K562 (cell line): ENCODE measurements at regions not wholly inside any gene's neighbourhood (a gene's known extent, or its start where the extent isn't known, plus 50 kb on each side); places are given as distances from the start of the nearest gene placed in this dataset.

ENCODE experiments used
- NRF1 ChIP-seq, 2 experiments: fragments of 450-650 bp; IDR thresholded peaks in 1 of 2; conservative IDR thresholded peaks in 1 of 2; 2 replicates each; pipeline ENCODE4 v1.6.1; 2014; ENCODE audit warnings: mild to moderate bottlenecking in 2 of 2
- SMAD3 ChIP-seq: fragments of 450-650 bp; formaldehyde crosslinking; conservative IDR thresholded peaks from 2 replicates; pipeline ENCODE4 v1.4.0; 2020; ENCODE audit warnings: mild to moderate bottlenecking
- XRCC4 ChIP-seq: IDR thresholded peaks from one replicate; pipeline ENCODE4 v1.6.1; 2011; ENCODE audit not compliant: insufficient read depth, insufficient read length; ENCODE audit errors: extremely low read depth
- TF ChIP-seq, protein P1 (sequence below), 2 experiments: IDR thresholded peaks; 2 replicates each; pipeline ENCODE4 v1.6.1; 2012; ENCODE audit warnings: improper control_type of control experiment in 2 of 2, low read depth in 2 of 2, low read length in 2 of 2, borderline replicate concordance in 1 of 2
- TF ChIP-seq, protein P2 (sequence below): fragments of 450-650 bp; IDR thresholded peaks from 2 replicates; pipeline ENCODE4 v1.6.1; 2017; ENCODE audit warnings: antibody characterized with exemption, mild to moderate bottlenecking

DNA sequence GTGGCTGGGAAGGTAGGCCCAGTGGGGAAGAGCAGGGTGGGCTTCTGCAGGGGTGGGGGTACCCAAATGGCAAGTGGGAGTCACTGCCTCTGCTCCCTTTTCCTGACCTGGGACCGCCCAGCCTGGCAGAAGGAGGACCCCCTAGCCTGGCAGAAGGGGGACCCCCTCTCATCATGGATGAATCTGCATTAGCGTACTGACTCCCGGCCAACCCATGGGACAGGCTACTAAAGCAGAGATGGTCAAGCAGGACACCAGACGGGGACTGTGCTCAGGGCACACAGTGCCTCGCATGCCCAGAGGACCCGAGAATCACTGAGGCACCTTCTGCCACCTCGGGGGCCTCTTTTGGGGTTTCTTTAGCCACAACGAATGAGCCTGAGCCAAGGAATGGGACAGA lies 577.5 kb downstream of the GLRX3 start (continued):
- TF ChIP-seq, protein P1, sequence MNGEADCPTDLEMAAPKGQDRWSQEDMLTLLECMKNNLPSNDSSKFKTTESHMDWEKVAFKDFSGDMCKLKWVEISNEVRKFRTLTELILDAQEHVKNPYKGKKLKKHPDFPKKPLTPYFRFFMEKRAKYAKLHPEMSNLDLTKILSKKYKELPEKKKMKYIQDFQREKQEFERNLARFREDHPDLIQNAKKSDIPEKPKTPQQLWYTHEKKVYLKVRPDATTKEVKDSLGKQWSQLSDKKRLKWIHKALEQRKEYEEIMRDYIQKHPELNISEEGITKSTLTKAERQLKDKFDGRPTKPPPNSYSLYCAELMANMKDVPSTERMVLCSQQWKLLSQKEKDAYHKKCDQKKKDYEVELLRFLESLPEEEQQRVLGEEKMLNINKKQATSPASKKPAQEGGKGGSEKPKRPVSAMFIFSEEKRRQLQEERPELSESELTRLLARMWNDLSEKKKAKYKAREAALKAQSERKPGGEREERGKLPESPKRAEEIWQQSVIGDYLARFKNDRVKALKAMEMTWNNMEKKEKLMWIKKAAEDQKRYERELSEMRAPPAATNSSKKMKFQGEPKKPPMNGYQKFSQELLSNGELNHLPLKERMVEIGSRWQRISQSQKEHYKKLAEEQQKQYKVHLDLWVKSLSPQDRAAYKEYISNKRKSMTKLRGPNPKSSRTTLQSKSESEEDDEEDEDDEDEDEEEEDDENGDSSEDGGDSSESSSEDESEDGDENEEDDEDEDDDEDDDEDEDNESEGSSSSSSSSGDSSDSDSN (IDR thresholded peaks at IDR 0.05; ENCODE audit: borderline replicate concordance in 1 of 2, low read depth in 2 of 2, low read length in 2 of 2): no peak
- no peak for TF ChIP-seq XRCC4
- no peak for TF ChIP-seq NRF1 (conservative IDR thresholded peaks at IDR 0.05 in 1 of 2, IDR thresholded peaks at IDR 0.05 in 1 of 2)
- TF ChIP-seq, protein P2, sequence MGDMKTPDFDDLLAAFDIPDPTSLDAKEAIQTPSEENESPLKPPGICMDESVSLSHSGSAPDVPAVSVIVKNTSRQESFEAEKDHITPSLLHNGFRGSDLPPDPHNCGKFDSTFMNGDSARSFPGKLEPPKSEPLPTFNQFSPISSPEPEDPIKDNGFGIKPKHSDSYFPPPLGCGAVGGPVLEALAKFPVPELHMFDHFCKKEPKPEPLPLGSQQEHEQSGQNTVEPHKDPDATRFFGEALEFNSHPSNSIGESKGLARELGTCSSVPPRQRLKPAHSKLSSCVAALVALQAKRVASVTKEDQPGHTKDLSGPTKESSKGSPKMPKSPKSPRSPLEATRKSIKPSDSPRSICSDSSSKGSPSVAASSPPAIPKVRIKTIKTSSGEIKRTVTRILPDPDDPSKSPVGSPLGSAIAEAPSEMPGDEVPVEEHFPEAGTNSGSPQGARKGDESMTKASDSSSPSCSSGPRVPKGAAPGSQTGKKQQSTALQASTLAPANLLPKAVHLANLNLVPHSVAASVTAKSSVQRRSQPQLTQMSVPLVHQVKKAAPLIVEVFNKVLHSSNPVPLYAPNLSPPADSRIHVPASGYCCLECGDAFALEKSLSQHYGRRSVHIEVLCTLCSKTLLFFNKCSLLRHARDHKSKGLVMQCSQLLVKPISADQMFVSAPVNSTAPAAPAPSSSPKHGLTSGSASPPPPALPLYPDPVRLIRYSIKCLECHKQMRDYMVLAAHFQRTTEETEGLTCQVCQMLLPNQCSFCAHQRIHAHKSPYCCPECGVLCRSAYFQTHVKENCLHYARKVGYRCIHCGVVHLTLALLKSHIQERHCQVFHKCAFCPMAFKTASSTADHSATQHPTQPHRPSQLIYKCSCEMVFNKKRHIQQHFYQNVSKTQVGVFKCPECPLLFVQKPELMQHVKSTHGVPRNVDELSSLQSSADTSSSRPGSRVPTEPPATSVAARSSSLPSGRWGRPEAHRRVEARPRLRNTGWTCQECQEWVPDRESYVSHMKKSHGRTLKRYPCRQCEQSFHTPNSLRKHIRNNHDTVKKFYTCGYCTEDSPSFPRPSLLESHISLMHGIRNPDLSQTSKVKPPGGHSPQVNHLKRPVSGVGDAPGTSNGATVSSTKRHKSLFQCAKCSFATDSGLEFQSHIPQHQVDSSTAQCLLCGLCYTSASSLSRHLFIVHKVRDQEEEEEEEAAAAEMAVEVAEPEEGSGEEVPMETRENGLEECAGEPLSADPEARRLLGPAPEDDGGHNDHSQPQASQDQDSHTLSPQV: no peak
- no peak for TF ChIP-seq SMAD3 (CRISPR knock-in tag)
